ENCODE measurements at regions not wholly inside any gene's neighbourhood (a gene's known extent, or its start where the extent isn't known, plus 50 kb on each side); places are given as distances from the start of the nearest gene placed in this dataset.

GRCh38 chr2:64914247-64914646, 75.0 kb upstream of the SLC1A4 start:
- TF ChIP-seq CTCF (IDR thresholded peaks at IDR 0.05; ENCODE audit: control extremely low read depth in 1 of 3, insufficient read depth in 1 of 3, low read depth in 1 of 3, low read length in 3 of 3) (no peak), EZH2 (IDR thresholded peaks at IDR 0.05; ENCODE audit: low read depth, low read length, severe bottlenecking) (no peak), RAD21 (IDR thresholded peaks at IDR 0.05 in 1 of 2, conservative IDR thresholded peaks at IDR 0.05 in 1 of 2; ENCODE audit: low read depth in 2 of 2, low read length in 2 of 2) (no peak), FOSL1 (IDR thresholded peaks at IDR 0.05; ENCODE audit: insufficient read depth, low read depth, low read length) (no peak), RXRA (IDR thresholded peaks at IDR 0.05; ENCODE audit: insufficient read depth, low read depth, low read length) (no peak)

Measured in H1 (cell line).